AG20443 (cell line): ENCODE measurements at regions not wholly inside any gene's neighbourhood (a gene's known extent, or its start where the extent isn't known, plus 50 kb on each side); places are given as distances from the start of the nearest gene placed in this dataset.

Source experiments
- DNase-seq: peaks from one replicate; pipeline ENCODE4 v3.0.0; 2012; ENCODE audit warnings: low spot score, mixed read lengths

- DNase-seq = no peak
Measured at GRCh38 chr2:220117025-220117424, 489.6 kb downstream of the SLC4A3 start.

GRCh38 chr2:220120041-220120440 is 492.6 kb downstream of the SLC4A3 start:
- no peak for DNase-seq

GRCh38 chr2:220123751-220124150 is 496.3 kb downstream of the SLC4A3 start:
- no peak for DNase-seq

- DNase-seq = no peak
Measured at GRCh38 chr2:220125551-220125950, 498.1 kb downstream of the SLC4A3 start.

GRCh38 chr2:220127311-220127710 is 499.9 kb downstream of the SLC4A3 start:
- DNase-seq = no peak

GRCh38 chr2:220127876-220128275 is 500.4 kb downstream of the SLC4A3 start:
- no peak for DNase-seq

- no peak for DNase-seq
Measured at GRCh38 chr2:220129391-220129790, 502.0 kb downstream of the SLC4A3 start.

- no peak for DNase-seq
Measured at GRCh38 chr2:220134756-220135534, 507.5 kb downstream of the SLC4A3 start.

- DNase-seq = peak; percentile 65
Measured at GRCh38 chr2:220143336-220143735, 515.9 kb downstream of the SLC4A3 start.

- peak; percentile 45 for DNase-seq
Measured at GRCh38 chr2:220144411-220144810, 517.0 kb downstream of the SLC4A3 start.

- peak; percentile 81 for DNase-seq
Measured at GRCh38 chr2:220147161-220148038, 520.0 kb downstream of the SLC4A3 start.

GRCh38 chr2:220148471-220149248 is 521.2 kb downstream of the SLC4A3 start:
- no peak for DNase-seq

GRCh38 chr2:220151341-220151740 is 523.9 kb downstream of the SLC4A3 start:
- DNase-seq = no peak

- no peak for DNase-seq
Measured at GRCh38 chr2:220152281-220152935, 525.0 kb downstream of the SLC4A3 start.

GRCh38 chr2:220153118-220153517 is 525.7 kb downstream of the SLC4A3 start:
- DNase-seq = no peak

GRCh38 chr2:220154304-220154703 is 526.9 kb downstream of the SLC4A3 start:
- no peak for DNase-seq

GRCh38 chr2:220157312-220157711 is 529.9 kb downstream of the SLC4A3 start:
- no peak for DNase-seq

GRCh38 chr2:220159738-220160137 is 532.3 kb downstream of the SLC4A3 start:
- no peak for DNase-seq

- no peak for DNase-seq
Measured at GRCh38 chr2:220162320-220162719, 534.9 kb downstream of the SLC4A3 start.

- DNase-seq = no peak
Measured at GRCh38 chr2:220163486-220163885, 536.1 kb downstream of the SLC4A3 start.

GRCh38 chr2:220165401-220165800 is 538.0 kb downstream of the SLC4A3 start:
- DNase-seq = no peak

GRCh38 chr2:220166616-220167015 is 539.2 kb downstream of the SLC4A3 start:
- no peak for DNase-seq
